Thyroid gland (tissue), 4 donors: ENCODE measurements at regions not wholly inside any gene's neighbourhood (a gene's known extent, or its start where the extent isn't known, plus 50 kb on each side); places are given as distances from the start of the nearest gene placed in this dataset.
A peak's percentile ranks its signal among the peaks of the same experiment; 100 is the strongest.

Experiments used
- POLR2A ChIP-seq, 2 donors: fragments of 450-650 bp; IDR thresholded peaks; one replicate each; pipeline ENCODE4 v1.6.1; 2017; ENCODE audit warnings: antibody characterized with exemption in 2 of 2, mild to moderate bottlenecking in 2 of 2, moderate library complexity in 1 of 2
- TF ChIP-seq, protein P1 (sequence below), 6 experiments: fragments of 200-600 bp in 3 of 6; fragments of 450-650 bp in 3 of 6; sonication (generic) in 3 of 6; IDR thresholded peaks; one replicate each; pipeline ENCODE4 v1.5.1; 2016 to 2019; ENCODE audit warnings: antibody characterized with exemption in 6 of 6, mild to moderate bottlenecking in 2 of 6, inconsistent platforms in 1 of 6, moderate library complexity in 1 of 6

DNA sequence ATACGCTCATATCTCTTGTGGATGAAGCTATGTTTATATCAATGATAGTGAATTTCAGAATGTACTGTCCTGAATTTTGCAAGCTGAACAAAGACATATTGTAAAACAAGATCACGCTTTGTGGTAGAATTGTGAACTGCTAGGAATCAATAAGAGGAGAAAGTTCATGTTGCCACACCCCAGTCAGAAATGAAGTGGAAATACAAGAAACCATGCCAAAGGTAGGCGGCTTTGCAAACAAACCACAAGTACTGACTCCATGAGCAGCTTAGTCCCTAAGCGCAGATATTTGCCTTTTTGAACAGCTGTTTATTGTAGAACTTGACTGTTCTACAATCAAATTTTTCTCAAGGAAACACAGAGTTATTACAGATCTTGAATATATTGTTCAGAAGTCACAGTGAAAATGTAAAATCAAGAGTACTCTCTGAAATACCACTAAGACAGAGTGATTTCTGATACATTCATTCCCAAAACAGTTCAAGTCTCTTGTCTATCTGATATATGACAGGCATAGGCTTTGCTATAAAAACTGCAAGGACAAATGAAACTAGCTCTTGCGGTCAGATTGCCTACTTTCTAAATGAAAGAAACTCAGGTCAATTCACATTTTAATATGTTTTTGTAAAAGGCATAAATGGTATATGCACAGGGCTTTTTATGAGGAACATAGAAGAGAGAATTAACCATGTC, 120.9 kb upstream of the CDH19 start:
- TF ChIP-seq, protein P1, sequence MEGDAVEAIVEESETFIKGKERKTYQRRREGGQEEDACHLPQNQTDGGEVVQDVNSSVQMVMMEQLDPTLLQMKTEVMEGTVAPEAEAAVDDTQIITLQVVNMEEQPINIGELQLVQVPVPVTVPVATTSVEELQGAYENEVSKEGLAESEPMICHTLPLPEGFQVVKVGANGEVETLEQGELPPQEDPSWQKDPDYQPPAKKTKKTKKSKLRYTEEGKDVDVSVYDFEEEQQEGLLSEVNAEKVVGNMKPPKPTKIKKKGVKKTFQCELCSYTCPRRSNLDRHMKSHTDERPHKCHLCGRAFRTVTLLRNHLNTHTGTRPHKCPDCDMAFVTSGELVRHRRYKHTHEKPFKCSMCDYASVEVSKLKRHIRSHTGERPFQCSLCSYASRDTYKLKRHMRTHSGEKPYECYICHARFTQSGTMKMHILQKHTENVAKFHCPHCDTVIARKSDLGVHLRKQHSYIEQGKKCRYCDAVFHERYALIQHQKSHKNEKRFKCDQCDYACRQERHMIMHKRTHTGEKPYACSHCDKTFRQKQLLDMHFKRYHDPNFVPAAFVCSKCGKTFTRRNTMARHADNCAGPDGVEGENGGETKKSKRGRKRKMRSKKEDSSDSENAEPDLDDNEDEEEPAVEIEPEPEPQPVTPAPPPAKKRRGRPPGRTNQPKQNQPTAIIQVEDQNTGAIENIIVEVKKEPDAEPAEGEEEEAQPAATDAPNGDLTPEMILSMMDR (IDR thresholded peaks at IDR 0.05): peak in 4 of 6 experiments; percentile 12 to 55 (median 38)
- TF ChIP-seq POLR2A (IDR thresholded peaks at IDR 0.05): no peak
